ENCODE measurements at regions not wholly inside any gene's neighbourhood (a gene's known extent, or its start where the extent isn't known, plus 50 kb on each side); places are given as distances from the start of the nearest gene placed in this dataset.

GRCh38 chr3:27630885-27631284 is 91.2 kb downstream of the EOMES start:
- TF ChIP-seq POLR2A (IDR thresholded peaks at IDR 0.05) (no peak), POLR2AphosphoS5 (IDR thresholded peaks at IDR 0.05) (no peak)
- TF ChIP-seq, protein P1, sequence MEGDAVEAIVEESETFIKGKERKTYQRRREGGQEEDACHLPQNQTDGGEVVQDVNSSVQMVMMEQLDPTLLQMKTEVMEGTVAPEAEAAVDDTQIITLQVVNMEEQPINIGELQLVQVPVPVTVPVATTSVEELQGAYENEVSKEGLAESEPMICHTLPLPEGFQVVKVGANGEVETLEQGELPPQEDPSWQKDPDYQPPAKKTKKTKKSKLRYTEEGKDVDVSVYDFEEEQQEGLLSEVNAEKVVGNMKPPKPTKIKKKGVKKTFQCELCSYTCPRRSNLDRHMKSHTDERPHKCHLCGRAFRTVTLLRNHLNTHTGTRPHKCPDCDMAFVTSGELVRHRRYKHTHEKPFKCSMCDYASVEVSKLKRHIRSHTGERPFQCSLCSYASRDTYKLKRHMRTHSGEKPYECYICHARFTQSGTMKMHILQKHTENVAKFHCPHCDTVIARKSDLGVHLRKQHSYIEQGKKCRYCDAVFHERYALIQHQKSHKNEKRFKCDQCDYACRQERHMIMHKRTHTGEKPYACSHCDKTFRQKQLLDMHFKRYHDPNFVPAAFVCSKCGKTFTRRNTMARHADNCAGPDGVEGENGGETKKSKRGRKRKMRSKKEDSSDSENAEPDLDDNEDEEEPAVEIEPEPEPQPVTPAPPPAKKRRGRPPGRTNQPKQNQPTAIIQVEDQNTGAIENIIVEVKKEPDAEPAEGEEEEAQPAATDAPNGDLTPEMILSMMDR (IDR thresholded peaks at IDR 0.05) = no peak
